ENCODE measurements at regions not wholly inside any gene's neighbourhood (a gene's known extent, or its start where the extent isn't known, plus 50 kb on each side); places are given as distances from the start of the nearest gene placed in this dataset.

GRCh38 chr2:2692599-2693389 is 361.7 kb upstream of the MYT1L start:
- H3K27ac ChIP-seq = no peak overlapping the region
- no peak for DNase-seq (ENCODE audit: low read depth, low spot score)

DNA sequence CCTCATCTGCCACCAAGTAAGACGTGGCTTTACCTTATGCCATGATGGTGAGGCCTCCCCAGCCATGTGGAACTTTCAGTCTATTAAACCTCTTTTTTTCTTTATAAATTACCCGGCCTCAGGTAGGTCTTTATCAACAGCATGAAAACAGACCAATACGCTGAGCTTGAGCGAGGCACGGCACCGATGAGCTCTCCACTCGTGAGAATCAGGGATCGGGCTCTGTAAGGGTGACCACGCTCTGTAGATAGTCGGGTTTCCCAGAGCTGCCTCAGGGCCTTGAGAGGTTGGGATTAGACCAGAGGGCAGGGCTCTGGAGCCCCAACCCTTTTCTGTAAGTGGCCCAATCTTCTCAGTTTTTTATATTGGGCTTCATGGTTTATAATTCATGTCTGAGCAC is 360.3 kb upstream of the MYT1L start:
- H3K27ac ChIP-seq = no peak overlapping the region
- no peak for DNase-seq (ENCODE audit: low read depth, low spot score)

DNA sequence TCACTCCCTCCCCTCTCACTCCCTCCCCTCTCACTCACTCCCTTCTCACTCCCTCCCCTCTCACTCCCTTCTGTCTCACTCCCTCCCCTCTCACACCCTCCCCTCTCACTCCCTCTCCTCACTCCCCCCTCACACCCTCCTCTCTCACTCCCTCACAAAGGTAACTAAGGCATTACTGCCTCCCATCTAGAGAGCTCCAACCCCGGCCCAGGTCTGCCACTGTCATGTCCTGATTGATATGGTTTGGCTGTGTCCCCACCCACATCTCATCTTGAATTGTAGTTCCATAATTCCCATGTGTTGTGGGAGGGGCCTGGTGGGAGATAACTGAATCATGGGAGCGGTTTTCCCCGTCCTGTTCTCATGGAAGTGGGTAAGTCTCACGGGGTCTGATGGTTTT is 359.9 kb upstream of the MYT1L start:
- no peak for DNase-seq (ENCODE audit: low read depth, low spot score)
- H3K27ac ChIP-seq = no peak overlapping the region

- DNase-seq (ENCODE audit: low read depth, low spot score) = no peak
- H3K27ac ChIP-seq = no peak overlapping the region
Observed at GRCh38 chr2:2689306-2689705, 358.2 kb upstream of the MYT1L start.

DNA sequence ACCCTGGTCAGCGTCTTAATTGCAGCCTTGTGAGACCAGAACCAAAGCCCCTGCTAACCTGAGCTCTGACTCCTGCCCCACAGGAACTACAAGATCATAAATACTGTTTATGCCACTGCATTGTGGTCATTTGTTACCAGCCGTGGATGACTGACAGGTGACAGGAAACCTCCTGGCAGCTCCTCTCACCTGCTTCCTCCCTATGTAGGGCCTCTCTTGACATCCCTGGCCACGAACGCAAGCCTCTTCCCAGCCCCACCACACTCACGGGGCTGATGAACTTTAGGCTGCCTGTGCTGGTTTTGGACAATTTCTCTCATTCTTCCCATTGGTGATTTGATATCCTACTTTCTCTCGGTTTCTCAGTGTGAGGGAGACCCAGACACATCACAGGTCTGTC is 357.2 kb upstream of the MYT1L start:
- no peak for DNase-seq (ENCODE audit: low read depth, low spot score)
- H3K27ac ChIP-seq = no peak overlapping the region

GRCh38 chr2:2687745-2688144 is 356.7 kb upstream of the MYT1L start:
- DNase-seq (ENCODE audit: low read depth, low spot score) = no peak
- no peak overlapping the region for H3K27ac ChIP-seq

GRCh38 chr2:2686222-2686621 is 355.1 kb upstream of the MYT1L start:
- no peak for DNase-seq (ENCODE audit: low read depth, low spot score)
- H3K27ac ChIP-seq = no peak overlapping the region

DNA sequence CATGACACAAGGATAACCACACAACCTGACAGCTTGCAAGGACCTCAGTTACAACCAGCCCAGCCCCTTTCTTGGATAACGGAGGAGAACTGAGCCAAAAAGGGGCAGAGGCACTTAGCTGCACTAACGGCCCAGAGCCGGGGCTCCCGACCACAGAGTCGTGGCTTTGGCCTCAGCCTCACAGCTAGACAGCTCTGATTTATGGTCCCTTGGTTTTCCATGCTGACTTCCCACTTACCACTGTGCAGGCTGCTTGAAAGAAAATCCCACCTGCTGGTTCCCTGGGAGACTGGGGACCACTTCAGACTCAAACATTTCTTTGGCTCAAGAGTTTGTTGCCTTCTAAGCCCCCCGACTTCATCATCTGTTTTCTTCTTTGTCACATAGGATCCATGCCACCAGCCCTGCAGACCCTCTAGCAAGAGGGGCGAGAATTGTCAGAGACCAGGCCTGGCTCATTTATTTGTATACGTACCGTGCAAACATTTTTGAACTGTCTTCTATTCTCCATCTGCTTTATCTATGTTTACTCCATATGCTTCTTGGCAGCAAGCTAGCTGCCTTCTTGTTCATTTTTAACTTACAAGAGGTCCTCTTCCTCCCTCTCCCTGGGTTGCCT is 352.6 kb upstream of the MYT1L start:
- no peak for DNase-seq (ENCODE audit: low read depth, low spot score)
- H3K27ac ChIP-seq = no peak overlapping the region

DNA sequence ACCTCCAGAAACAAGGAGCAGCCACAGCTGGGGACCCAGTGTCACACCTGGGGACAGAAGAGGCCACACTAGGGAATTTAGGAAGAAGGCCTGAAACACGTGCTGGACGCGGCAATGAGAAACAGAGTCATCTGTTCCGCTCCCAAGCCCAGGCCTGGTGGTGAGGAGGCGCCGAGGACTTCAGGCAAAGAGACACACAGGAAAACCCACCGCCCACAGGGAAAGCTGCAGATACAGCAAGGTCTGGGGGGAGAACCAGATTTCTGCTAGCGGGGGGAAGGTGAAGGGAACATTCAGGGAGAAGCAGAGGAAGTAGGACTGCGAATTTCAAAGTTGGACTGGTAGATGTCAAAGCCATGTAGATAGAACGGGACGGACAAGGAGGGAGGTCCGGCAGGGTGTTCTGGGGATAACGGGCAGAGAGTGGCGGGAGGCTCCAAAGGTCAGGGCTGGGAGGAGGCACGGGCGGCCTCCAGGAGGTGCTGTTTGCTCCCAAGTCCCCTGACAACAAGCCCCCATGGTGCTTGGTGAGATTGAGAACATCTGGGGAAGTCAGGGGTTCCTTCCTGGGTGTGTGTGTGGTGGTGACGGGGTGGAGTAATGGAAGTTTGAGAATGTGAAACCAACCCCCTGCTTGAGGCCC is 351.7 kb upstream of the MYT1L start:
- DNase-seq (ENCODE audit: low read depth, low spot score) = no peak
- no peak overlapping the region for H3K27ac ChIP-seq

DNA sequence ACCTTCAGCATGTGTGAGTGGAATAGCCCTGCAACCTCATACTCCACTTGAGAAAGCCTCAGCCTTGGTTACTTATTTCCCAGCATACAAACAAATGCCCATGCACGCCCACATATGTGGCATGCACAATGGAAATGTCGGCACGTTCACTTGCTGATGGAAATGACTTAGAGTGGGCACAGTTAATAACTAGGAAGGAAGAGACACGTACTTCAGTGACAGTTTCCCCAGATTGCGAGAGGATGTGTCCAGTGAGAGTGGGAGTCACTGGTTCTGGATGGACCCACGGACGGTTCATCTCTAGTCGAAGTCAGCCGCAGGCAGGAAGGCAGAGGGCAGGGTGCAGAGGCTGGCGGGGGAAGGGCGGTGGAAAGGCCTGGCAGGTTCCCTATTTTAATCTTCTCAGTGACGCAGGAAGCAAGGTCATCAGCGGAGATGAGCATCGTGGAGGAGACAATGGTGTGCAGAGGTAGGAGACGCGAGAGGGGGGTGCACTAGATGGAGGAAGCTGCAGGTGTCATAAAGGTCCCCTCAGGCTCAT is 350.7 kb upstream of the MYT1L start:
- H3K27ac ChIP-seq = no peak overlapping the region
- no peak for DNase-seq (ENCODE audit: low read depth, low spot score)

GRCh38 chr2:2681085-2681484 is 350.0 kb upstream of the MYT1L start:
- no peak for DNase-seq (ENCODE audit: low read depth, low spot score)
- no peak overlapping the region for H3K27ac ChIP-seq

DNA sequence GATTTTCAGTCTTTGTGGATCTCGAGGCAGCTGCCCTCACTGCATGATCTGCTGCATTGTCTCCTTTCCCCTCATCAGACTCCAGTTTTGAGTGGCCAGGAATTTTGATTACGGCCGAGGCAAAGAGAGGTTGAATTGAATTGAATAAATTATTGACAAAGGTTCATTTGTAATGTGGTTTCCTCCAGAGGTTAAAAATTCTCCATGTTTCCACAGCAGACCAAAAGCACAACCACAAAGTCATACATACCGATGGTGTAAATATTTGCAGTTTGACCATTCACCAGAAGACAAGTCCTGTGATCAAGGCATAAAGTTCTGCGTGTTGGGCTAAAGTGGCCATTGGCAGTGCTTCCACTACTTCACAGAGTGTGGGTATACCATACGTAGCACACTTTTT is 343.8 kb upstream of the MYT1L start:
- no peak overlapping the region for H3K27ac ChIP-seq
- no peak for DNase-seq (ENCODE audit: low read depth, low spot score)

- no peak overlapping the region for H3K27ac ChIP-seq
- no peak for DNase-seq (ENCODE audit: low read depth, low spot score)
Observed at GRCh38 chr2:2673406-2673805, 342.3 kb upstream of the MYT1L start.

DNA sequence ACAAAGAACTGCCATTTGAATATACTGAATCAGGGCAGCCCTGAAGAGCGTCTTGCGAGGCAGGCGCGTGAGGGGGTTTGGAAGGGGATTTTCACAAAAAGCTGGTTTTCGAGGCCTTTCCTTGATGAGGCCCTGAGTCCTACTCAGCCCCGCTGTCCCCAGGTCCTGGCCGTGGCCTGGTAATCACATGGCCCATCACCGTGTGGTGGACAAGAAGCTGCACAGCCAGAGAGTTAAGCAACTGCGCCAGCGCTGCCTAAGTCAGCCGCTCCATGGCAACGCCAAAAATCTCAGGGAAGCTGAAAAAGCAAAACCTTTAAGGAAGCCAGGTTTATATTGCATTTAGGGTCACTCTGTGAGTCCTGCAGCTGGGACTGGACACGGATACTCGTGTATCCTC is 341.2 kb upstream of the MYT1L start:
- DNase-seq (ENCODE audit: low read depth, low spot score) = no peak
- no peak overlapping the region for H3K27ac ChIP-seq

- H3K27ac ChIP-seq = no peak overlapping the region
- DNase-seq (ENCODE audit: low read depth, low spot score) = no peak
Observed at GRCh38 chr2:2671826-2672225, 340.8 kb upstream of the MYT1L start.

DNA sequence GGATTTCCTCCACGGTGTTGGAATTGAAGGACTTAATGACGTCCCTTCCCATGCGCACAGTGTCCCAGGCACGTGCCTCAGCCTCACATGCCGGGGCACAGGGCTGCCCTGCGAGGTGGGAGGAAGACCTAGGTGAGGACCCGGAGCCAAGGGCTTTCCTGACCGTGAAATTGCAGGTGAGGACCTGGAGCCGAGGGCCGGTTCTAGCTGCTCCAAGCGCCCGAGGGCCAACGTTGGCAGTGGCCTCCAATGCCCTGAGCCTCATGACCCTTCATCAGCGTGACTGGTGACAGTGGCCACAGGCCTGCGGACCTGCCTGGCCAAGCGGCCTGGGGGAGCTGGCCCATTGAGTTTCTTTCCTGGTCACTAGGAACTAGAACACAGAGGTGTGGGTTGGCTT is 338.2 kb upstream of the MYT1L start:
- DNase-seq (ENCODE audit: low read depth, low spot score) = no peak
- no peak overlapping the region for H3K27ac ChIP-seq

DNA sequence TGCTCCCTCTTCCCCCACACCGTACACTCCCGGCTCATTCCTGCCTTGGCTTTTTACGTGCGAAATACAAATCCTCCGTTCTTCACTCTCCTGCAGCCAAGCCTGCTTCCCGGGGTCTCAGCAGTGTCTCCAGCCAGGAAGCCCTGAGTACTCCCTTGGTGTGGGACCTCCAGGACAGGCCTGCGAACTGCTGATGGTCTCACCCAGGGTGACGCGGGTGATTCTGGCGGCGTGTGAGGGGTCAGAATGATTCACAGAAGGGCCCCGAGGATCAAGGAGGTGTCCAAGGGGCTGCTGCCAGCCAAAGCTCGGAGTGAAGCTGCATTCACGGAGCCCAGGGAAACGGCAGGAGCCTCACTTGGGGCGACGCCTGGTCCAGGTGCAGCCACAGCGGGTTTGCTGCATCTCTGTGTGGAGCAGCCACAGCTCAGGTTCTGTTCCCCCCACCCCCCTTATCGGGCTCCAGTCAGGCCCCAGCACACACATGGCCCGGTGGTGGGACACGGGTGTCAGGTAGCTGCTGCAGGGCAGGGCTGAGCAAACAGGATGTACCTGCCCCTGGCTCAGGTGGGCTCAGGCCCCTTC is 337.7 kb upstream of the MYT1L start:
- DNase-seq (ENCODE audit: low read depth, low spot score) = no peak
- no peak overlapping the region for H3K27ac ChIP-seq

DNA sequence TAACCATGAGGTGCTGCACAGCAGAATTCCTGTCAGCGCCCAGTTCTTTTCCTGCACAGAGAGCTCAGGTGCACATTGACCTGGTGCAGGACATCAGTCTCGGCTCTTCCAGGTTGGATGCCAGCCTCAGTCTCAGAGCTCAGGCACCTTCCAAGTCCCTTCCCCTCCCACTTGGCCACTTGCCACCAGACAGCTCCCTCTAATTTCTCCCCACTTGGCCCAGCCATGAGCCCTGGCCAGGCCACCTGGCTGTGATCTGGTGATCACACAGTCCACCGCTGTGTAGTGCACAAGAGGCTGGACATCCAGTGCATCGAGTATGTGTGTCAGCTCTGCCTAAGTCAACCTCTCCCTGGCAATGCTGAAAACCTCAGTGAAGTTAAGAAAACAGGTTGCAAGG is 336.6 kb upstream of the MYT1L start:
- no peak overlapping the region for H3K27ac ChIP-seq
- DNase-seq (ENCODE audit: low read depth, low spot score) = no peak

DNA sequence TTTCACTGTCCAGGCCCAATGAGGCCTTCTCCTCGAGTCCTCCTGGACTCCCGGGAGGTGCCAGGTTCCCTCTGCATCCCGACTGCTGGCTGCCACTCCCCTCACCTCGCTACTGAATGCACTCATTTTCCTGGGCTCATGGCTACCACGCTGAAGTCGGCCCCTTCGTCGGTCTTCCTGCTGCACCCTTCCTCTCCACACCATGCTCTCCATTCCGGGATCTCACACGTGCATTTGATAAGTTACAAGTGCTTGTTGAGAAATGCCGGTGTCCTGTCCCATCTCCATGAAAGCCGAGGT is 334.7 kb upstream of the MYT1L start:
- H3K27ac ChIP-seq = no peak overlapping the region
- no peak for DNase-seq (ENCODE audit: low read depth, low spot score)

DNA sequence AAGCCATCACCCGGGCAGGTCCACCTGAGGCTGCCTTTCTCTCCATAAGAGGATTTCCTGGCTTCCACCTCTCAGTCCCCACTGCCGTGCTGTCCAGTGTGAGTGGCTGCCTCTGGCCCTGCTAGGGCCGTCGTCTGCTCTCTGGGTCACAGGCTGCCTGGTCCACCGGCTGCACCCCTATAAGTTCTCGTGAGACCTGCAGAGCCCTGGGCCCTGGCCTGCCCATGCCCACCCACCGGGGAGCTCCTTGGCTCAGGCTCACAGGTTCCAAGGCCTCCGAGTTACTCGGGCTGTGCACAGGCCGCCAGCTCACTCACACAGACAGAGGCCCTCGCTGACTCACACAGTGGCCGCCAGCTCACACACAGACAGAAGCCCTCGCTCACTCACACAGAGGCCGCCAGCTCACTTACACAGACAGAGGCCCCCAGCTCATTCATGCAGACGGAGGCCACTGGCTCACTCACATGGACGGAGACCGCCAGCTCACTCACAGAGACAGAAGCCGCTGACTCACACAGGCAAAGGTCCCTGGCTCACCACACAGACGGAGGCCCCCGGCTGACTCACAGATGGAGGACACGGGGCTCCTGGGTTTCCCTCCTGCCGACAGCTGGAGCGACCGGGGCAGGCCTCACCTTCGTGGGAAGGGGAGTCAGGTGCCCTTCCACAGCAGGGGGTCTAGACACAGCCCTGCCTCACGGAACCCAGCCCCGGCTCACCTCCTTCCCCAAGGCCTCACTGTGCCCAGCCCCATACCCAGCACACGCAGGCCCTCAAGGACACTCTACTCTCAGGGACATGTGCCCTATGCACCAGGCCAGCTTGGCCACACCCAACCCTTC is 334.1 kb upstream of the MYT1L start:
- no peak for DNase-seq (ENCODE audit: low read depth, low spot score)
- no peak overlapping the region for H3K27ac ChIP-seq

All from epithelial cell of prostate (primary cell).